ENCODE measurements at regions not wholly inside any gene's neighbourhood (a gene's known extent, or its start where the extent isn't known, plus 50 kb on each side); places are given as distances from the start of the nearest gene placed in this dataset.

DNA sequence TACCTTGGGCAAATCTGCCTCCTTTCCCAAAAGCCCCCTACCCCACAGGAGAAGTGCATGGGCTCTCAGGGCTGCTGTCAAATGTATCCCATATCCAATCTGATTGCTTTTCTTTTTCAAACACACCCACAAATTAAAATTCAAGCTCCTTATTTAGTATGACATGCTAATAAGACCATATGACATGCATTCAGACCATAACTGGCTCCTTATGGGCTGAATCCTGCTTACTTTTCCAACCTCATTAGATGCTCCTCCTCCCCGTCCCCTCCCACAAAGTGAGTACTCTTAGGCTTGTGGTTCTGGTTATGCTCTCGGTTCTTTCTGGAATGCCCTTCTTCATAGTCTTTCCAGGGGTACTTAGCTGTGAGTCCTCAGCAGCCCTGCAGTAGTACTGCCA lies 59.0 kb upstream of the TOM1L1 start:
- no peaks in the 10 kb centered on the region for H3K9me2 ChIP-seq (ENCODE audit: insufficient read depth, low read length)
- H3K27me3 ChIP-seq (ENCODE audit: insufficient read depth, low read depth, low read length): no peaks in the 10 kb centered on the region
- H4K20me1 ChIP-seq (ENCODE audit: insufficient read depth): no peaks in the 10 kb centered on the region
- no peaks in the 10 kb centered on the region for H3K79me2 ChIP-seq (replicated peaks; ENCODE audit: insufficient read depth, low read length)
- no peaks in the 10 kb centered on the region for H3K36me3 ChIP-seq (ENCODE audit: insufficient read depth, low read length)
- no peak overlapping the region for H3K4me3 ChIP-seq (ENCODE audit: low read length)
- no peak overlapping the region for H3K4me2 ChIP-seq (ENCODE audit: low read length)
- H3K9ac ChIP-seq (ENCODE audit: low read length): no peak overlapping the region
- H3K27ac ChIP-seq (ENCODE audit: low read length): no peak overlapping the region
- TF ChIP-seq EZH2 (IDR thresholded peaks at IDR 0.05; ENCODE audit: borderline replicate concordance, insufficient read depth, low read length, poor library complexity, severe bottlenecking): no peak
- no peak for TF ChIP-seq TAF1 (IDR thresholded peaks at IDR 0.05; ENCODE audit: low read depth)
- TF ChIP-seq RAD21 (conservative IDR thresholded peaks at IDR 0.05): no peak
- no peak for TF ChIP-seq EP300 (conservative IDR thresholded peaks at IDR 0.05; ENCODE audit: poor library complexity, severe bottlenecking)
- no peak for TF ChIP-seq SMC3 (conservative IDR thresholded peaks at IDR 0.05; ENCODE audit: poor library complexity)
- no peak for TF ChIP-seq POLR2AphosphoS5 (IDR thresholded peaks at IDR 0.05)
- TF ChIP-seq, protein P1, sequence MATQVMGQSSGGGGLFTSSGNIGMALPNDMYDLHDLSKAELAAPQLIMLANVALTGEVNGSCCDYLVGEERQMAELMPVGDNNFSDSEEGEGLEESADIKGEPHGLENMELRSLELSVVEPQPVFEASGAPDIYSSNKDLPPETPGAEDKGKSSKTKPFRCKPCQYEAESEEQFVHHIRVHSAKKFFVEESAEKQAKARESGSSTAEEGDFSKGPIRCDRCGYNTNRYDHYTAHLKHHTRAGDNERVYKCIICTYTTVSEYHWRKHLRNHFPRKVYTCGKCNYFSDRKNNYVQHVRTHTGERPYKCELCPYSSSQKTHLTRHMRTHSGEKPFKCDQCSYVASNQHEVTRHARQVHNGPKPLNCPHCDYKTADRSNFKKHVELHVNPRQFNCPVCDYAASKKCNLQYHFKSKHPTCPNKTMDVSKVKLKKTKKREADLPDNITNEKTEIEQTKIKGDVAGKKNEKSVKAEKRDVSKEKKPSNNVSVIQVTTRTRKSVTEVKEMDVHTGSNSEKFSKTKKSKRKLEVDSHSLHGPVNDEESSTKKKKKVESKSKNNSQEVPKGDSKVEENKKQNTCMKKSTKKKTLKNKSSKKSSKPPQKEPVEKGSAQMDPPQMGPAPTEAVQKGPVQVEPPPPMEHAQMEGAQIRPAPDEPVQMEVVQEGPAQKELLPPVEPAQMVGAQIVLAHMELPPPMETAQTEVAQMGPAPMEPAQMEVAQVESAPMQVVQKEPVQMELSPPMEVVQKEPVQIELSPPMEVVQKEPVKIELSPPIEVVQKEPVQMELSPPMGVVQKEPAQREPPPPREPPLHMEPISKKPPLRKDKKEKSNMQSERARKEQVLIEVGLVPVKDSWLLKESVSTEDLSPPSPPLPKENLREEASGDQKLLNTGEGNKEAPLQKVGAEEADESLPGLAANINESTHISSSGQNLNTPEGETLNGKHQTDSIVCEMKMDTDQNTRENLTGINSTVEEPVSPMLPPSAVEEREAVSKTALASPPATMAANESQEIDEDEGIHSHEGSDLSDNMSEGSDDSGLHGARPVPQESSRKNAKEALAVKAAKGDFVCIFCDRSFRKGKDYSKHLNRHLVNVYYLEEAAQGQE (IDR thresholded peaks at IDR 0.05; ENCODE audit: borderline replicate concordance): no peak
- TF ChIP-seq MXI1 (conservative IDR thresholded peaks at IDR 0.05; ENCODE audit: poor library complexity, severe bottlenecking): no peak
- TF ChIP-seq, protein P2, sequence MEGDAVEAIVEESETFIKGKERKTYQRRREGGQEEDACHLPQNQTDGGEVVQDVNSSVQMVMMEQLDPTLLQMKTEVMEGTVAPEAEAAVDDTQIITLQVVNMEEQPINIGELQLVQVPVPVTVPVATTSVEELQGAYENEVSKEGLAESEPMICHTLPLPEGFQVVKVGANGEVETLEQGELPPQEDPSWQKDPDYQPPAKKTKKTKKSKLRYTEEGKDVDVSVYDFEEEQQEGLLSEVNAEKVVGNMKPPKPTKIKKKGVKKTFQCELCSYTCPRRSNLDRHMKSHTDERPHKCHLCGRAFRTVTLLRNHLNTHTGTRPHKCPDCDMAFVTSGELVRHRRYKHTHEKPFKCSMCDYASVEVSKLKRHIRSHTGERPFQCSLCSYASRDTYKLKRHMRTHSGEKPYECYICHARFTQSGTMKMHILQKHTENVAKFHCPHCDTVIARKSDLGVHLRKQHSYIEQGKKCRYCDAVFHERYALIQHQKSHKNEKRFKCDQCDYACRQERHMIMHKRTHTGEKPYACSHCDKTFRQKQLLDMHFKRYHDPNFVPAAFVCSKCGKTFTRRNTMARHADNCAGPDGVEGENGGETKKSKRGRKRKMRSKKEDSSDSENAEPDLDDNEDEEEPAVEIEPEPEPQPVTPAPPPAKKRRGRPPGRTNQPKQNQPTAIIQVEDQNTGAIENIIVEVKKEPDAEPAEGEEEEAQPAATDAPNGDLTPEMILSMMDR (IDR thresholded peaks at IDR 0.05; ENCODE audit: poor library complexity, severe bottlenecking): no peak
- no peaks in the 10 kb centered on the region for H3F3A ChIP-seq (ENCODE audit: insufficient read depth, low read length, poor library complexity, severe bottlenecking)
- no peaks in the 10 kb centered on the region for H3K9me3 ChIP-seq (ENCODE audit: low read length)
- no peak overlapping the region for H2AFZ ChIP-seq (ENCODE audit: low read depth, low read length)

DNA sequence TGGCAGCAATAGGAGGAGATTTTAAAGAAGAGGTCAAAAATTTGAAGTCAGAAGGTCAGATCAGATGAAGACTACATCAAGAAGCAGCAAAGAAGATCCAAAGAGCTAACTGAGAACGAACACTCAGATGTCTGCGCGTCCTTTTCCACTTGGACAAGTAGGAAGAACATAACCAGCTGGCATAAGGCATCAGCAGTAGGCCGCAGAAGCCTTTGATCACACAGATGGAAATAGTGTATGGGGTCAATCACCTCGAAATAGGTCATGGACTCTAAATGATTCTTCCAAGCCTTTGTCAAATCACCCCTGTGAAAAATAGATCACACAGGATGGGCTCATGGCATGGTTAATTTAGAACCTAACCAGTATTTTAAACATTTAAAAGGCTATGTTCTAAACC lies 56.4 kb upstream of the TOM1L1 start:
- H3K36me3 ChIP-seq (ENCODE audit: insufficient read depth, low read length): no peaks in the 10 kb centered on the region
- no peaks in the 10 kb centered on the region for H3K27me3 ChIP-seq (ENCODE audit: insufficient read depth, low read depth, low read length)
- no peaks in the 10 kb centered on the region for H3K79me2 ChIP-seq (replicated peaks; ENCODE audit: insufficient read depth, low read length)
- no peak overlapping the region for H3K4me3 ChIP-seq (ENCODE audit: low read length)
- H3K9me3 ChIP-seq (ENCODE audit: low read length): no peaks in the 10 kb centered on the region
- no peaks in the 10 kb centered on the region for H3K9me2 ChIP-seq (ENCODE audit: insufficient read depth, low read length)
- TF ChIP-seq POLR2AphosphoS5 (IDR thresholded peaks at IDR 0.05): no peak
- TF ChIP-seq EZH2 (IDR thresholded peaks at IDR 0.05; ENCODE audit: borderline replicate concordance, insufficient read depth, low read length, poor library complexity, severe bottlenecking): no peak
- no peak for TF ChIP-seq MXI1 (conservative IDR thresholded peaks at IDR 0.05; ENCODE audit: poor library complexity, severe bottlenecking)
- no peak overlapping the region for H3K27ac ChIP-seq (ENCODE audit: low read length)
- H2AFZ ChIP-seq (ENCODE audit: low read depth, low read length): no peak overlapping the region
- H4K20me1 ChIP-seq (ENCODE audit: insufficient read depth): no peaks in the 10 kb centered on the region
- no peak overlapping the region for H3K4me2 ChIP-seq (ENCODE audit: low read length)
- no peak overlapping the region for H3K9ac ChIP-seq (ENCODE audit: low read length)
- H3F3A ChIP-seq (ENCODE audit: insufficient read depth, low read length, poor library complexity, severe bottlenecking): no peaks in the 10 kb centered on the region
